T-helper 1 cell treated with Interleukin-12 subunit alpha and Interleukin-12 subunit beta and Interleukin-4 antibody, amounts not matched to agents 30 μg/mL and 1 μg/mL, for 36 hours (primary cell): ENCODE measurements at regions not wholly inside any gene's neighbourhood (a gene's known extent, or its start where the extent isn't known, plus 50 kb on each side); places are given as distances from the start of the nearest gene placed in this dataset.
"Not testable (repeated sequence)": the region's sequence is repeated elsewhere in the genome, so short reads cannot be mapped to it uniquely, and the experiment has no call there.

ENCODE experiments used
- H3K27ac Mint-ChIP-seq: one replicate; pipeline ENCODE4 v1.8.0; 2021; ENCODE audit warnings: mild to moderate bottlenecking, mixed read lengths
- H3K27me3 Mint-ChIP-seq: one replicate; pipeline ENCODE4 v1.8.0; 2021; ENCODE audit warnings: low read depth, mixed read lengths
- H3K36me3 Mint-ChIP-seq: one replicate; pipeline ENCODE4 v1.8.0; 2021; ENCODE audit warnings: low read depth, mixed read lengths
- H3K4me1 Mint-ChIP-seq: one replicate; pipeline ENCODE4 v1.8.0; 2021; ENCODE audit warnings: low read depth, mixed read lengths
- H3K4me3 Mint-ChIP-seq: one replicate; pipeline ENCODE4 v1.8.0; 2021; ENCODE audit warnings: mild to moderate bottlenecking, moderate library complexity, mixed read lengths
- H3K9me3 Mint-ChIP-seq: one replicate; pipeline ENCODE4 v1.8.0; 2021; ENCODE audit warnings: mixed read lengths

- Mint-ChIP-seq H3K36me3 (no peaks in the 10 kb centered on the region), H3K27ac (no peak overlapping the region), H3K27me3 (peaks cover 14% of the 10 kb centered on the region), H3K4me1 (peaks cover 7% of the 10 kb centered on the region), H3K4me3 (no peak overlapping the region), H3K9me3 (no peaks in the 10 kb centered on the region)
Observed at GRCh38 chr6:6943421-6943820, 164.3 kb upstream of the RREB1 start.

- Mint-ChIP-seq H3K9me3 (peaks cover 14% of the 10 kb centered on the region), H3K4me3 (no peak overlapping the region), H3K4me1 (peaks cover 7% of the 10 kb centered on the region), H3K27me3 (peaks cover 14% of the 10 kb centered on the region), H3K36me3 (peaks cover 2% of the 10 kb centered on the region), H3K27ac (no peak overlapping the region)
Observed at GRCh38 chr6:6946206-6947155, 161.3 kb upstream of the RREB1 start.

- H3K27ac Mint-ChIP-seq, result no peak overlapping the region
- H3K27me3 Mint-ChIP-seq, result peaks cover 4% of the 10 kb centered on the region
- H3K9me3 Mint-ChIP-seq, result peaks cover 20% of the 10 kb centered on the region
- peaks cover 2% of the 10 kb centered on the region for H3K36me3 Mint-ChIP-seq
- no peaks in the 10 kb centered on the region for H3K4me1 Mint-ChIP-seq
- H3K4me3 Mint-ChIP-seq, result no peak overlapping the region
Observed at GRCh38 chr6:6950373-6951145, 157.2 kb upstream of the RREB1 start.

GRCh38 chr6:6951355-6951754 is 156.4 kb upstream of the RREB1 start:
- Mint-ChIP-seq H3K4me3 (no peak overlapping the region), H3K36me3 (peaks cover 2% of the 10 kb centered on the region), H3K27me3 (peaks cover 4% of the 10 kb centered on the region), H3K4me1 (no peaks in the 10 kb centered on the region), H3K27ac (no peak overlapping the region), H3K9me3 (peaks cover 20% of the 10 kb centered on the region)

- Mint-ChIP-seq H3K4me3 (no peak overlapping the region), H3K9me3 (peaks cover 20% of the 10 kb centered on the region), H3K27me3 (no peaks in the 10 kb centered on the region), H3K27ac (no peak overlapping the region), H3K4me1 (no peaks in the 10 kb centered on the region), H3K36me3 (peaks cover 2% of the 10 kb centered on the region)
Observed at GRCh38 chr6:6952484-6952883, 155.3 kb upstream of the RREB1 start.

GRCh38 chr6:6952927-6953326 is 154.8 kb upstream of the RREB1 start:
- not testable (repeated sequence) for H3K4me1 Mint-ChIP-seq, H3K36me3 Mint-ChIP-seq, H3K4me3 Mint-ChIP-seq, H3K27me3 Mint-ChIP-seq, H3K27ac Mint-ChIP-seq
- H3K9me3 Mint-ChIP-seq, result peaks cover 20% of the 10 kb centered on the region

- Mint-ChIP-seq H3K4me3 (no peak overlapping the region), H3K36me3 (no peaks in the 10 kb centered on the region), H3K9me3 (peaks cover 6% of the 10 kb centered on the region), H3K27ac (no peak overlapping the region), H3K4me1 (no peaks in the 10 kb centered on the region), H3K27me3 (peaks cover 18% of the 10 kb centered on the region)
Observed at GRCh38 chr6:6960571-6961251, 147.1 kb upstream of the RREB1 start.

GRCh38 chr6:6962086-6962485 is 145.7 kb upstream of the RREB1 start:
- no peaks in the 10 kb centered on the region for H3K4me1 Mint-ChIP-seq
- H3K27ac Mint-ChIP-seq, result no peak overlapping the region
- H3K9me3 Mint-ChIP-seq, result peaks cover 6% of the 10 kb centered on the region
- H3K36me3 Mint-ChIP-seq, result no peaks in the 10 kb centered on the region
- peaks cover 18% of the 10 kb centered on the region for H3K27me3 Mint-ChIP-seq
- H3K4me3 Mint-ChIP-seq, result no peak overlapping the region

GRCh38 chr6:6962699-6963098 is 145.1 kb upstream of the RREB1 start:
- no peaks in the 10 kb centered on the region for H3K4me1 Mint-ChIP-seq
- H3K9me3 Mint-ChIP-seq, result peaks cover 6% of the 10 kb centered on the region
- H3K36me3 Mint-ChIP-seq, result no peaks in the 10 kb centered on the region
- no peak overlapping the region for H3K4me3 Mint-ChIP-seq
- H3K27me3 Mint-ChIP-seq, result peaks cover 18% of the 10 kb centered on the region
- no peak overlapping the region for H3K27ac Mint-ChIP-seq

- not testable (repeated sequence) for H3K4me1 Mint-ChIP-seq, H3K36me3 Mint-ChIP-seq, H3K9me3 Mint-ChIP-seq, H3K27ac Mint-ChIP-seq, H3K4me3 Mint-ChIP-seq
- peaks cover 16% of the 10 kb centered on the region for H3K27me3 Mint-ChIP-seq
Observed at GRCh38 chr6:6963390-6963789, 144.4 kb upstream of the RREB1 start.

GRCh38 chr6:6964675-6965074 is 143.1 kb upstream of the RREB1 start:
- Mint-ChIP-seq H3K4me1 (no peaks in the 10 kb centered on the region), H3K4me3 (no peak overlapping the region), H3K27me3 (peaks cover 10% of the 10 kb centered on the region), H3K27ac (no peak overlapping the region), H3K9me3 (peaks cover 6% of the 10 kb centered on the region), H3K36me3 (no peaks in the 10 kb centered on the region)

GRCh38 chr6:6966127-6966526 is 141.6 kb upstream of the RREB1 start:
- no peaks in the 10 kb centered on the region for H3K9me3 Mint-ChIP-seq
- H3K36me3 Mint-ChIP-seq, result no peaks in the 10 kb centered on the region
- H3K27me3 Mint-ChIP-seq, result peaks cover 10% of the 10 kb centered on the region
- no peaks in the 10 kb centered on the region for H3K4me1 Mint-ChIP-seq
- H3K27ac Mint-ChIP-seq, result no peak overlapping the region
- H3K4me3 Mint-ChIP-seq, result no peak overlapping the region

GRCh38 chr6:6966569-6966968 is 141.2 kb upstream of the RREB1 start:
- Mint-ChIP-seq H3K9me3 (no peaks in the 10 kb centered on the region), H3K27me3 (peaks cover 10% of the 10 kb centered on the region), H3K4me1 (no peaks in the 10 kb centered on the region), H3K4me3 (no peak overlapping the region), H3K27ac (no peak overlapping the region), H3K36me3 (no peaks in the 10 kb centered on the region)

GRCh38 chr6:6968357-6968730 is 139.4 kb upstream of the RREB1 start:
- no peaks in the 10 kb centered on the region for H3K4me1 Mint-ChIP-seq
- H3K4me3 Mint-ChIP-seq, result no peak overlapping the region
- H3K27me3 Mint-ChIP-seq, result peaks cover 10% of the 10 kb centered on the region
- no peaks in the 10 kb centered on the region for H3K36me3 Mint-ChIP-seq
- H3K27ac Mint-ChIP-seq, result no peak overlapping the region
- no peaks in the 10 kb centered on the region for H3K9me3 Mint-ChIP-seq
